ENCODE measurements at regions not wholly inside any gene's neighbourhood (a gene's known extent, or its start where the extent isn't known, plus 50 kb on each side); places are given as distances from the start of the nearest gene placed in this dataset.
A peak's percentile ranks its signal among the peaks of the same experiment; 100 is the strongest.

GRCh38 chr1:244252211-244252610, 199.5 kb downstream of the ADSS2 start:
- FAIRE-seq: no peak
- DNase-seq (ENCODE audit: insufficient read length, low spot score): no peak

DNA sequence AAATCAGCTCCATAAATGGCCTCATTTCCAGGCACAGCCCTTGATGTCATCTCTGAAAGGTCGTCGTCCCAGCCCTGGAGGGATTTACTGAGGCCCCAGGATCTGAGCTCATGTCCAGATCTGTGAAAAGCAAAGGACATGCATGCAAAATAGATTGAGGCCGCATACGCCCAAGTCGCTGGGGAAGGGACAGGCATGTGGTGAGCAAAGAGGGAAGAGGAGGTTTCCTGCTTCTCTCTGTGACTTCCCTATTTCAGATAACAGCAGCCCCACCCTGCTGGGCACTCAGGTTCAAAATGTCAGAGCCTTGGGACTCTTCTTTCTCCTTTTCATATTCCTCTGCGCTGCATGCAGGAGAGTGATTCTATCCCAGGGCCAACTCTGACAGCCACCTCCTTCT, 197.2 kb downstream of the ADSS2 start:
- FAIRE-seq (no peak), DNase-seq (ENCODE audit: insufficient read length, low spot score) (no peak)

- DNase-seq (ENCODE audit: insufficient read length, low spot score) (no peak), FAIRE-seq (no peak)
Observed at GRCh38 chr1:244255426-244255965, 196.2 kb downstream of the ADSS2 start.

- DNase-seq (ENCODE audit: insufficient read length, low spot score) (no peak), FAIRE-seq (no peak)
Observed at GRCh38 chr1:244256086-244256676, 195.5 kb downstream of the ADSS2 start.

DNA sequence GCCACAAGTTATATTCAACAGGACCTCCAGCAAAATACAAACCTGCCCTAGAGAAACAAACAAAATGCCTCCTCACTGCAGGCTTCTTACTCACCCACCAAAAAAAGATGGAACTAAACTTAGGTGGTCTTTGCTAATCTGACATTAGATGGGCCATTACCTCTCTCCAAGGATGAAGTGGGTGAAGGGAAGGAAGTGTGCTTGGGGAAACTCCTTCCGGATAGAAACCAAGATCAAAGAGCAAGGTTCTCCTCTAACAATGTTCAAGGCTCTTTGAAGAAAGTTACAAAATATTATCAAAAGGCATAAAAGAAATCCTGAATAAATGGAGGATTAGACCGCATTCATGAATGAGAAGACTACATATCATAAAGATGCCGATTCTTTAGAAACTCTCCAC, 187.5 kb downstream of the ADSS2 start:
- FAIRE-seq (no peak), DNase-seq (ENCODE audit: insufficient read length, low spot score) (no peak)

DNA sequence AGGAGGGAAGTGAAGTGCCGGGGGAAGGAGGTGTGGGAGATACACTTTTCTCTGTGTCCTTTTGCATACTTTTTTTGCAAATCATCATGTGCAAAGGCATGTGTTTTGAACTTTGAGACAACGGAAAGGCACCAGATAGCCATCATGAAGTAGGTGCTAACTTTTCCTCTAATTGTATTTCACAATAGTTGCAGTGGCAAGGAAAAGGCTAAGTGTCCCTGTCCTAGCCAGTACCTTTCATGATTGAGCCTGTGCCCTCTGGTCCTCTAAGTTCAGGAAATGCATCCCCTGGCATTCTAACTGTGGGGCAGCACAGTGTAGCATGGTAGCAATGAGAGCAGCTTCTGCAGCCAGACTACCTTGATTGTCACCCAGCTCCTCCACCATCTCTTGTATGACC, 186.2 kb downstream of the ADSS2 start:
- peak; percentile 9 for FAIRE-seq
- no peak for DNase-seq (ENCODE audit: insufficient read length, low spot score)

DNA sequence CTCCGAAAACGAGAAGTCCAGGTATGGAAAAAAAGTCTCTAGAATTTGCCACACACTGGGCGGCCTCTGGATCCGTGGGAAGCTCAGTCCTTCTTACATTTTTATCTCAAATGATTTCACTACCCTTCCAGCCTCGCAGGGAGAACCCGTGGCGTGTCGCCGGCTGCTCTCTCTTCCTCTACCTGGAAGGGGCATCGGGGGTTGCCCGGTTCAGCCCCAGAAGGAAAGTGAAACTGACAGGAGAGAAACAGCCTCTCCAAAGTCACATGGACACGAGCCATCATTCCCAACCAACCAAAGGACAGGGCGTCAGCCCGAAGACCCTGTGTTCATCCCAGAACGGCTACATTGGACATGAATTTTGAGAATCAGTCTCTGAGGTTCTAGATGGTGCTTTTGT, 182.5 kb downstream of the ADSS2 start:
- DNase-seq (ENCODE audit: insufficient read length, low spot score) (no peak), FAIRE-seq (no peak)

GRCh38 chr1:244271004-244271403, 180.7 kb downstream of the ADSS2 start:
- no peak for DNase-seq (ENCODE audit: insufficient read length, low spot score)
- FAIRE-seq: no peak

DNA sequence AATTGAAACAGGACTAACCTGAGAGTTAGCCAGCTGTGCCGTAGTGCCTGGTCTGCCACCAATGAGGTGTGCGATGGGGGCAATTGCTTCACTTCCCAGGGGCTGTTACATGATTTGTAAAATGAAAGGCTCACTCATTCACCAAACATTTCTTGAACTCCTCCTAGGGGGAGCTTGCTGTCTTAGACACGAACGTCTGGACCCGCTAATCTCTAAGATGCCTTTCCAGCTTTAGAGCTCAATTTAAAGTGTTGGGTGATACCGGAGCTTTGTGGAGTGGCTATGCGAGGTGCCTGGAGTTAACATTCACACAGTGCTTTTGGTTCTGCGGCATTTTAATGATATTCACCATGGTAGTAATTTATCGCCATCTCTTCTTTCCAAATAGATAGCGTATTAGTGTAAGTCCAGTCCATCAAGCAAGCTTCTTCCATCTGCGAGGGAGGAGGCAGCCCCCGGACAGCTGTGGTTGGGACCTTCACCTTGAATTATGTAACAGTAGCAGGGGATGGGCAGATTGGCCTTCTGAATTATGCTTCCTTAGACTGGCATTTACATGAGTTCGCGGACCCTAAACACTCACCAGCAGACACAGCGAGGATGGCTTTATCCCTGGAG, 179.9 kb downstream of the ADSS2 start:
- DNase-seq (ENCODE audit: insufficient read length, low spot score) (no peak), FAIRE-seq (no peak)

GRCh38 chr1:244272471-244273261, 179.0 kb downstream of the ADSS2 start:
- DNase-seq (ENCODE audit: insufficient read length, low spot score) (peak; percentile 69), FAIRE-seq (peak; percentile 66)

DNA sequence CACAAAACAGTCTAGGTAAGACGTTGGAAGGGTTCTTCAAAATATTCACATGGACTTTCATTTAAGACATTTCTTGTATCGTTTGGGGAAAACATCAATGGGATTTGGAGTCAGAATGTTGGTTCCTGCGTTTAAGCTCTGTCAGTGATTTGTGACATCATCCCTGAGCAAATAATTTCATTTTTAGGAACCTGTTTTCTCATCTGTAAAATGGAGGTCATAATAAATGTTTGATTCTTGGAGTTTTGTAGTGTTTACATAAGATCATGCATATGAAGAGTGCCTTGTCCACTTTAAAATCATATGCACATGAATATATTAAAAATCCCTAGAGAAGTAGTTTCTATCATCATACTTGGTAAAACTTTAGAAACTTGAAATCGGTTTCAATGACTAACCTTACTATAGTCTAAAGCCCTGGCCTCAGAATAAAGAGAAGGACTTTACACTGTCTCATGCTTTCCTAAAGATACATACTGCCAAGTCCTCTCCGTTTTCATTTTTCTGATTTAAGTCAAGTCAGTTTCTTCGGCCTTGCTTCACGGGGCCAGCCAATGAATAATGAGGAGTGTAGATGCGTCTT, 178.4 kb downstream of the ADSS2 start:
- DNase-seq (ENCODE audit: insufficient read length, low spot score): no peak

DNA sequence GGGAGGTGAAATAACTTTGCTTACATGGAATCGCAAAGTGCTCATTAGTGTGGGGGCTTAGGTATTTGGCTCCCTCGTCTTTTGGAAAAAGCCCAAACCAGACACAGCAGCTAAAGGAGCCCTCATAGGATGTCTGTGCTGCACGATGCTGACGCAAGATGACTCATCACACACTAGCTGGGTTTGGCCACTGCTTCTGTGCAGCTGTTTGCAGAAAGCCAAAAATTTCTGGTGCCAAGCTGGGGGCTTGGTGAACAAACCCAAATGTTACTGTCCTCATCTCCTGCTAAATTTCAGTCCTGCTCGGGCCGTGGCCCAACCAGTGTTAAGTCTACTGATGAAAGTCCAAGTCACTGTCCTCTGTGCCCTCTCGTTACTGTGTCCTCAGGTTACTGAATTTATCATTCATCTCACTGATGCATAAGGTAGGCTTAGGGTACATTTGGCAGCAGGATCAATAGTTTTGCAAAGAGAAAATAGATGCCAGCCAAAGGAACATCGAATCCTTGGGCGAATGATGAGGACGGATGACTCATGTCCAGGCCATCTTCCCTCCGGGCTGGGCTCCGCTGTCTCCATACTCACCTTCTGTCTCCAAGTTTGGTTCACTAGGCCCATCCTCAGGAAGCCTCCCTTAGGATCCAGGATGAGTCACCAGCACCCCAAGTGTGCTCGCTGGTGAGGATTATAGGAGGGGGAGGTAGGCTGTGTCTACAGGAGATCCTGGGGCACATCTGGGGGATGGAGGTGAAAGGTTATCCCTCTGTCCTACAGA, 177.7 kb downstream of the ADSS2 start:
- FAIRE-seq (peak; percentile 52), DNase-seq (ENCODE audit: insufficient read length, low spot score) (peak; percentile 91)

More for the DNA sequence above, 178.4 kb downstream of the ADSS2 start:
- no peak for FAIRE-seq

- FAIRE-seq (no peak), DNase-seq (ENCODE audit: insufficient read length, low spot score) (no peak)
Observed at GRCh38 chr1:244276646-244277045, 175.1 kb downstream of the ADSS2 start.

GRCh38 chr1:244280201-244280600, 171.5 kb downstream of the ADSS2 start:
- DNase-seq (ENCODE audit: insufficient read length, low spot score) (no peak), FAIRE-seq (no peak)

GRCh38 chr1:244280859-244281258, 170.8 kb downstream of the ADSS2 start:
- DNase-seq (ENCODE audit: insufficient read length, low spot score): no peak
- no peak for FAIRE-seq

DNA sequence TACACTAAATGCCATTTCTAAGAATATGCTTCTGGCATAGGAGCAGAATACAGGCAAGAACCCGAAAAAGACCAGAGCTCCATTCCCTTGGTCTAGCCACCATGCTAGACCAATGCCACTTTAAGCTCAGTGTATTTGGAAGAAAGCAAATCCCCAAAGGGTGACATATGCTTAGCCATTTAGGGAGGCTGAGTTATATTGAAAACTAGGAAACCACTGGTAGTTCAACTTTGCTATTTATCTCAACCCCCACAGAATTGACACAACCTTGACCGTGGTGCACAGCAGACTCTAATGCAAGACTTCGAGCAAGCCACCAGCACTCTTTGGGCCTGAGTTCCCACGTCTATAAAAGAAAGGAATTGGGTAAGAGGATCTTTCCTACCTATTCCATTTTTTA, 167.9 kb downstream of the ADSS2 start:
- no peak for DNase-seq (ENCODE audit: insufficient read length, low spot score)
- no peak for FAIRE-seq

- DNase-seq (ENCODE audit: insufficient read length, low spot score) (no peak), FAIRE-seq (no peak)
Observed at GRCh38 chr1:244284641-244285156, 167.0 kb downstream of the ADSS2 start.

- FAIRE-seq (no peak), DNase-seq (ENCODE audit: insufficient read length, low spot score) (no peak)
Observed at GRCh38 chr1:244286341-244286740, 165.4 kb downstream of the ADSS2 start.

GRCh38 chr1:244287726-244288125, 164.0 kb downstream of the ADSS2 start:
- no peak for FAIRE-seq

GRCh38 chr1:244288663-244289062, 163.0 kb downstream of the ADSS2 start:
- FAIRE-seq (no peak), DNase-seq (ENCODE audit: insufficient read length, low spot score) (no peak)

More at GRCh38 chr1:244287726-244288125, 164.0 kb downstream of the ADSS2 start:
- no peak for DNase-seq (ENCODE audit: insufficient read length, low spot score)

All from HTR-8/SVneo (cell line).